HG02759 (cell line): ENCODE measurements at regions not wholly inside any gene's neighbourhood (a gene's known extent, or its start where the extent isn't known, plus 50 kb on each side); places are given as distances from the start of the nearest gene placed in this dataset.
"Not testable (repeated sequence)": the region's sequence is repeated elsewhere in the genome, so short reads cannot be mapped to it uniquely, and the experiment has no call there.

Experiments used
- ATAC-seq: cut with Tn5 transposase; IDR thresholded peaks from one replicate; pipeline ENCODE4 v1.9.1; 2021; ENCODE audit warnings: mild to moderate bottlenecking, moderate library complexity; ENCODE audit not compliant: unreplicated experiment

GRCh38 chr6:56904068-56904467 is 50.8 kb upstream of the BEND6 start:
- ATAC-seq: no peak

GRCh38 chr6:56902641-56903464 is 52.1 kb upstream of the BEND6 start:
- ATAC-seq: no peak

- no peak for ATAC-seq
Measured at GRCh38 chr6:56900784-56901183, 54.1 kb upstream of the BEND6 start.

GRCh38 chr6:56899753-56900152 is 55.2 kb upstream of the BEND6 start:
- no peak for ATAC-seq

- no peak for ATAC-seq
Measured at GRCh38 chr6:56899311-56899710, 55.6 kb upstream of the BEND6 start.

GRCh38 chr6:56897789-56898529 is 56.9 kb upstream of the BEND6 start:
- ATAC-seq: no peak

GRCh38 chr6:56891754-56892153 is 63.2 kb upstream of the BEND6 start:
- no peak for ATAC-seq

GRCh38 chr6:56890683-56891429 is 64.1 kb upstream of the BEND6 start:
- ATAC-seq: peak; percentile 95

GRCh38 chr6:56890066-56890465 is 64.8 kb upstream of the BEND6 start:
- no peak for ATAC-seq

GRCh38 chr6:56889492-56889891 is 65.4 kb upstream of the BEND6 start:
- ATAC-seq: no peak

GRCh38 chr6:56888687-56889086 is 66.2 kb upstream of the BEND6 start:
- no peak for ATAC-seq

GRCh38 chr6:56887086-56887485 is 67.8 kb upstream of the BEND6 start:
- ATAC-seq: no peak

- ATAC-seq: peak; percentile 54
Measured at GRCh38 chr6:56877922-56878321, 77.0 kb upstream of the BEND6 start.

GRCh38 chr6:56875961-56876360 is 78.9 kb upstream of the BEND6 start:
- no peak for ATAC-seq

- no peak for ATAC-seq
Measured at GRCh38 chr6:56875523-56875922, 79.4 kb upstream of the BEND6 start.

- ATAC-seq: no peak
Measured at GRCh38 chr6:56874328-56874727, 80.6 kb upstream of the BEND6 start.

- not testable (repeated sequence) for ATAC-seq
Measured at GRCh38 chr6:56870053-56870452, 84.9 kb upstream of the BEND6 start.

GRCh38 chr6:56869346-56869745 is 85.6 kb upstream of the BEND6 start:
- no peak for ATAC-seq

GRCh38 chr6:56868687-56869086 is 86.2 kb upstream of the BEND6 start:
- ATAC-seq: no peak

GRCh38 chr6:56866917-56867522 is 87.9 kb upstream of the BEND6 start:
- ATAC-seq: no peak
